H1 (cell line): ENCODE measurements at regions not wholly inside any gene's neighbourhood (a gene's known extent, or its start where the extent isn't known, plus 50 kb on each side); places are given as distances from the start of the nearest gene placed in this dataset.

Experiments
- CTCF ChIA-PET: fragments of 300-600 bp; sonication (Branson Sonifier 250); formaldehyde crosslinking; loops from one replicate; lab custom pipeline; 2021; ENCODE audit not compliant: partially characterized antibody; lab: Charles Lee
- POLR2A ChIA-PET: fragments of 300-600 bp; sonication (Branson Sonifier 250); formaldehyde crosslinking; loops from one replicate; lab custom pipeline; 2021; ENCODE audit warnings: inconsistent platforms; ENCODE audit not compliant: partially characterized antibody; lab: Charles Lee
- DNase-seq, 2 experiments: peaks; one replicate each; pipeline versions ENCODE4 v3.0.0 to v3.0.0-alpha.2; 2010 to 2022; ENCODE audit warnings: low spot score in 2 of 2, low read depth in 1 of 2, mixed read lengths in 1 of 2
- FAIRE-seq: peaks from 2 replicates; lab custom pipeline; 2011; peaks lifted over from hg19 to GRCh38; lab: Jason Lieb, UNC
- H2AFZ ChIP-seq: 2 replicates; pipeline ENCODE4 v1.8.1; 2012; ENCODE audit warnings: low read length, inconsistent platforms
- H2AK5ac ChIP-seq: 2 replicates; pipeline ENCODE4 v1.6.1; 2013; ENCODE audit warnings: low read depth, low read length
- H2BK120ac ChIP-seq: replicated peaks from 2 replicates; pipeline ENCODE3; 2013; ENCODE audit warnings: low read depth, low read length, inconsistent platforms
- H2BK12ac ChIP-seq: 2 replicates; pipeline ENCODE4 v1.6.1; 2013; ENCODE audit warnings: low read depth, low read length
- H2BK15ac ChIP-seq: 2 replicates; pipeline ENCODE4 v1.6.1; 2013; ENCODE audit warnings: low read length
- H2BK20ac ChIP-seq: 2 replicates; pipeline ENCODE4 v1.6.1; 2013; ENCODE audit warnings: low read length
- H2BK5ac ChIP-seq: 2 replicates; pipeline ENCODE4 v1.6.1; 2013; ENCODE audit warnings: low read depth, low read length
- H3K14ac ChIP-seq: 2 replicates; pipeline ENCODE4 v1.6.1; 2013; ENCODE audit warnings: inconsistent platforms; ENCODE audit not compliant: insufficient read length
- H3K18ac ChIP-seq: 2 replicates; pipeline ENCODE4 v1.6.1; 2013; ENCODE audit warnings: low read length; ENCODE audit errors: extremely low read depth
- H3K23ac ChIP-seq: 2 replicates; pipeline ENCODE4 v1.6.1; 2013; ENCODE audit warnings: inconsistent platforms; ENCODE audit not compliant: insufficient read length
- H3K23me2 ChIP-seq: 2 replicates; pipeline ENCODE4 v1.6.1; 2013; ENCODE audit warnings: low read depth, low read length
- H3K27ac ChIP-seq: 2 replicates; pipeline ENCODE4 v1.6.1; 2011; ENCODE audit warnings: low read depth, low read length, inconsistent platforms
- H3K27me3 ChIP-seq, 4 experiments: replicated peaks in 1 of 4; 1 replicate in 1 of 4; 2 replicates in 3 of 4; pipeline versions ENCODE4 v1.6.1 to v1.8.1; 2011 to 2013; ENCODE audit warnings: low read length in 3 of 4, mild to moderate bottlenecking in 3 of 4, inconsistent platforms in 2 of 4, mixed read lengths in 2 of 4, moderate library complexity in 1 of 4; ENCODE audit not compliant: control insufficient read depth in 3 of 4, insufficient read depth in 3 of 4; ENCODE audit errors: extremely low read depth in 1 of 4
- H3K36me3 ChIP-seq, 4 experiments: 2 replicates each; pipeline versions ENCODE4 v1.6.1 to v1.8.1; 2011 to 2013; ENCODE audit warnings: mild to moderate bottlenecking in 4 of 4, low read length in 3 of 4, moderate library complexity in 2 of 4, control low read depth in 1 of 4, inconsistent platforms in 1 of 4; ENCODE audit not compliant: insufficient read depth in 4 of 4, control insufficient read depth in 2 of 4
- H3K4ac ChIP-seq: replicated peaks from 2 replicates; pipeline ENCODE3; 2013; ENCODE audit warnings: low read length, low read depth, mixed read lengths, inconsistent platforms; ENCODE audit not compliant: insufficient read length
- H3K4me1 ChIP-seq, 4 experiments: replicated peaks in 1 of 4; 1 replicate in 1 of 4; 2 replicates in 3 of 4; pipeline versions ENCODE4 v1.6.1 to v1.8.1; 2011 to 2013; ENCODE audit warnings: low read length in 3 of 4, inconsistent platforms in 2 of 4, mixed read lengths in 1 of 4; ENCODE audit not compliant: insufficient read depth in 4 of 4, control insufficient read depth in 3 of 4
- H3K4me2 ChIP-seq, 2 experiments: 2 replicates each; pipeline versions ENCODE4 v1.6.1 to v1.8.1; 2011 to 2013; ENCODE audit warnings: low read depth in 2 of 2, low read length in 2 of 2, control low read depth in 1 of 2, inconsistent platforms in 1 of 2, mild to moderate bottlenecking in 1 of 2; ENCODE audit not compliant: insufficient read depth in 1 of 2
- H3K4me3 ChIP-seq, 4 experiments: fragments of 200-600, 300-600 bp in 1 of 4; sonication (generic), shearing (Covaris generic), sonication (Bioruptor Twin) in 1 of 4; 2 replicates each; pipeline versions ENCODE4 v1.5.1 to v1.8.1; 2011 to 2016; ENCODE audit warnings: low read length in 4 of 4, low read depth in 3 of 4, control low read depth in 2 of 4, inconsistent platforms in 2 of 4, mild to moderate bottlenecking in 2 of 4, mixed read lengths in 1 of 4, moderate library complexity in 1 of 4; ENCODE audit not compliant: insufficient read depth in 2 of 4; ENCODE audit errors: extremely low read depth in 1 of 4
- H3K56ac ChIP-seq: replicated peaks from 2 replicates; pipeline ENCODE3; 2013; ENCODE audit warnings: low read depth, mild to moderate bottlenecking, mixed read lengths, low read length, inconsistent platforms; ENCODE audit not compliant: insufficient read length
- H3K79me1 ChIP-seq: 2 replicates; pipeline ENCODE4 v1.6.1; 2013; ENCODE audit warnings: low read depth, low read length, control low read depth
- H3K79me2 ChIP-seq, 2 experiments: 2 replicates each; pipeline versions ENCODE4 v1.6.1 to v1.8.1; 2012 to 2013; ENCODE audit warnings: low read length in 2 of 2, mild to moderate bottlenecking in 2 of 2, inconsistent platforms in 1 of 2; ENCODE audit not compliant: insufficient read depth in 2 of 2, control insufficient read depth in 1 of 2
- H3K9ac ChIP-seq, 4 experiments: replicated peaks in 1 of 4; 1 replicate in 1 of 4; 2 replicates in 3 of 4; pipeline versions ENCODE4 v1.6.1 to v1.8.1; 2011 to 2013; ENCODE audit warnings: low read depth in 3 of 4, low read length in 3 of 4, control low read depth in 2 of 4, mild to moderate bottlenecking in 2 of 4, moderate library complexity in 2 of 4, inconsistent platforms in 1 of 4; ENCODE audit errors: extremely low read depth in 1 of 4
- H3K9me3 ChIP-seq, 2 experiments: 2 replicates each; pipeline versions ENCODE4 v1.6.1 to v1.8.1; 2012 to 2013; ENCODE audit warnings: mild to moderate bottlenecking in 2 of 2, moderate library complexity in 2 of 2, control low read depth in 1 of 2, inconsistent platforms in 1 of 2, low read depth in 1 of 2, low read length in 1 of 2, mixed read lengths in 1 of 2; ENCODE audit not compliant: insufficient read depth in 2 of 2
- H4K20me1 ChIP-seq, 2 experiments: replicated peaks in 1 of 2; 2 replicates each; pipeline versions ENCODE3 to v1.8.1; 2011 to 2013; ENCODE audit warnings: inconsistent platforms in 2 of 2, low read length in 2 of 2, mild to moderate bottlenecking in 1 of 2; ENCODE audit not compliant: insufficient read depth in 2 of 2, control insufficient read depth in 1 of 2
- H4K5ac ChIP-seq: 2 replicates; pipeline ENCODE4 v1.6.1; 2013; ENCODE audit warnings: low read length, low read depth, mixed read lengths, inconsistent platforms; ENCODE audit not compliant: insufficient read length
- H4K8ac ChIP-seq: 2 replicates; pipeline ENCODE4 v1.8.0; 2013; ENCODE audit warnings: mild to moderate bottlenecking, moderate library complexity, low read length, inconsistent platforms; ENCODE audit not compliant: insufficient read depth; ENCODE audit errors: extremely low read depth
- H4K91ac ChIP-seq: replicated peaks from 2 replicates; pipeline ENCODE3; 2013; ENCODE audit warnings: low read length, mixed read lengths, inconsistent platforms; ENCODE audit not compliant: insufficient read length
- ATF3 ChIP-seq: IDR thresholded peaks from 2 replicates; pipeline ENCODE4 v1.6.1; 2011; ENCODE audit warnings: low read depth, mild to moderate bottlenecking, low read length; ENCODE audit not compliant: insufficient read depth
- BCL11A ChIP-seq, 2 experiments: IDR thresholded peaks; one replicate each; pipeline ENCODE4 v1.6.1; 2011; ENCODE audit warnings: low read depth in 2 of 2, low read length in 2 of 2, mild to moderate bottlenecking in 2 of 2
- JUN ChIP-seq: IDR thresholded peaks from 2 replicates; pipeline ENCODE4 v1.6.1; 2011; ENCODE audit warnings: low read depth, mild to moderate bottlenecking, improper control_type of control experiment, low read length
- TEAD4 ChIP-seq: IDR thresholded peaks from 2 replicates; pipeline ENCODE4 v1.6.1; 2012; ENCODE audit warnings: low read depth, low read length, inconsistent platforms, mixed read lengths
- YY1 ChIP-seq: IDR thresholded peaks from 2 replicates; pipeline ENCODE4 v1.6.1; 2011; ENCODE audit warnings: low read depth, mild to moderate bottlenecking, low read length
- WGBS, 2 experiments: shearing (Covaris generic) in 1 of 2; methylation state at CpG; one replicate each; pipeline versions ENCODE4 v1.1.6 to v1.1.7; 2013 to 2015; ENCODE audit warnings: low lambda C conversion rate in 2 of 2, mixed read lengths in 2 of 2, inconsistent platforms in 1 of 2, low coverage in 1 of 2, missing lambda C conversion rate in 1 of 2; ENCODE audit not compliant: insufficient replicate concordance in 2 of 2, insufficient coverage in 1 of 2, insufficient read length in 1 of 2; ENCODE audit errors: extremely low coverage in 1 of 2, missing lambda C conversion rate in 1 of 2; 5-methylcytosine and 5-hydroxymethylcytosine counted together

- Histone ChIP-seq H2AFZ (no peak overlapping the region), H3K14ac (no peak overlapping the region), H3K9ac (no peak overlapping the region), H3K9me3 (no peaks in the 10 kb centered on the region), H2BK120ac (no peak overlapping the region), H4K91ac (no peak overlapping the region), H3K4ac (no peak overlapping the region), H3K56ac (no peak overlapping the region), H2BK20ac (no peak overlapping the region), H3K23ac (no peak overlapping the region), H4K5ac (no peak overlapping the region), H3K79me1 (no peaks in the 10 kb centered on the region), H3K27ac (no peak overlapping the region), H3K23me2 (no peaks in the 10 kb centered on the region), H2BK12ac (no peak overlapping the region), H3K36me3 (no peaks in the 10 kb centered on the region), H3K79me2 (no peaks in the 10 kb centered on the region), H3K4me2 (no peak overlapping the region), H4K20me1 (no peaks in the 10 kb centered on the region), H3K4me3 (no peak overlapping the region), H3K18ac (no peak overlapping the region), H2BK5ac (no peak overlapping the region), H3K27me3 (no peaks in the 10 kb centered on the region), H2BK15ac (no peak overlapping the region), H4K8ac (no peak overlapping the region), H3K4me1 (no peaks in the 10 kb centered on the region), H2AK5ac (no peak overlapping the region)
- POLR2A ChIA-PET: no interaction called here
- CTCF ChIA-PET: no interaction called here
- WGBS, 2 experiments: 87% methylated on average over 3 of the region's 3 CpGs; no CpG with 5 or more reads in 1 of the 2 experiments
- DNase-seq (no peak), FAIRE-seq (no peak)
- TF ChIP-seq ATF3: no peak
- TF ChIP-seq YY1: no peak
- TF ChIP-seq JUN: no peak
- no peak for TF ChIP-seq TEAD4
- no peak for TF ChIP-seq BCL11A (IDR thresholded peaks at IDR 0.05; ENCODE audit: low read depth in 2 of 2, low read length in 2 of 2)
Measured at GRCh38 chrX:5233830-5234229, 994.8 kb downstream of the NLGN4X start.
